Stimulated activated CD4-positive, alpha-beta T cell treated with anti-CD3 and anti-CD28 coated beads, Interleukin-2, amount 100 ng/mL, for 24 hours (primary cell): ENCODE measurements at regions not wholly inside any gene's neighbourhood (a gene's known extent, or its start where the extent isn't known, plus 50 kb on each side); places are given as distances from the start of the nearest gene placed in this dataset.
"Not testable (repeated sequence)": the region's sequence is repeated elsewhere in the genome, so short reads cannot be mapped to it uniquely, and the experiment has no call there.

ENCODE experiments used
- DNase-seq, 2 donors: peaks; one replicate each; pipeline ENCODE4 v3.0.0-alpha.2; 2020

DNA sequence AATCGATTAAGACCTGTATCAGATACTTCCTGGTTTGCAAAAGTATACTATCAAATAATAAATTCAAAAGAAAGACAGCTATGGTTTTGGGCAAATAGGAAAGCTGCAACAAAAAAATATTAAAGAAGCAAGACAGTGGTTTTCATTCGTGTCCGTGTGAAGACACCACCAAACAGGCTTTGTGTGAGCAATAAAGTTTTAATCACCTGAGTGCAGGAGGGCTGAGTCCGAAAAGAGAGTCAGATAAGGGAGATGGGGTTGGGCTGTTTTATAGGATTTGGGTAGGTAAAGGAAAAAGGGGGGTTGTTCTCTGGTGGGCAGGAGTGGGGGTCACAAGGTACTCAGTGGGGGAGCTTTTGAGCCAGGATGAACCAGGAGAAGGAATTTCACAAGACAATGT, 609.7 kb upstream of the LUZP2 start:
- DNase-seq: not testable (repeated sequence)

GRCh38 chr11:23893126-23893525, 603.7 kb upstream of the LUZP2 start:
- no peak for DNase-seq

GRCh38 chr11:23897453-23898286, 599.2 kb upstream of the LUZP2 start:
- DNase-seq: no peak

DNA sequence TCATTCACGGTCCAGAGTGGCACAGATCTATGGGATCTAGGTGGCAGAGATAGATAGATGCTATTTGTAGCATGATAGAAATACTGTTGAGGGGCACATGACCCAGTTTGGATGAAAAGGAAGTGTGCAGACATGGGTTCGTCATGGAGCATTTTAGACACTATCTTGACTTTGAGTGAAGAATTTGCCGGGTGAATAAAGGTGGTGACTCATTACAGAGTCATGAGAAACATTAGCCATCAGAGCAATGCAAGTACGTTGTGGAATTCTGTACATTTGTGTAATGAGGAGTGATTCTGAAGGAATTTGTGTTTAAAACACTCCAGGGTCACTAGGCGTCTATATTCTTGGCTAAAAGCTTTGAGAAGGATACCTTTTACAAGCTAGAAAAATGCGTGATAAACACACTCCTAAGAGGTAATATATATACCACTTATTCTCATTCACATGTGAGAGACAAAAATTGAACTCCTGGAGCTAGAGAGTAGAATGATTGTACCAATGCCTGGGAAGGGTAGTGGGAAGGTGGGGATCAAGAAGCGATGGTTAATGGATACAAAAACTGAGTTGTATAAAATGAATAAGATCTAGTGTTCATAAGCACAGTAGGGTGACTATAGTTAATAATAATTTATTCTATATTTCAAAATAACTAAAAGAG, 593.7 kb upstream of the LUZP2 start:
- no peak for DNase-seq

DNA sequence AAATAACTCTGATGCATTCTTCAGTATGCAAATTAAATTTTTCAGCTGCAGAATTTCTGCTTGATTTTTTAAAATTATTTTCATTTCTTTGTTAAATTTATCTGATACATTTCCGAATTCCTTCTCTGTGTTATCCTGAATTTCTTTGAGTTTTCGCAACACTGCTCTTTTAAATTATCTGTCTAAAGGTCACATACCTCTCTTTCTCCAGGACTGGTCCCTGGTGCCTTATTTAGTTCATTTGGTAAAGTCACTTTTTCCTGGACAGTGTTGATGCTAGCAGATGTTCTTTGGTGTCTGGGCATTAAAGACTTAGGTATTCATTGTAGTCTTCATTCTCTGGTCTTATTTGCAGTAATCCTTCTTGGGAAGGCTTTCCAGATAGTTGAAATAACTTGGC, 577.4 kb upstream of the LUZP2 start:
- DNase-seq: no peak

- no peak for DNase-seq
Measured at GRCh38 chr11:23923357-23923756, 573.5 kb upstream of the LUZP2 start.

DNA sequence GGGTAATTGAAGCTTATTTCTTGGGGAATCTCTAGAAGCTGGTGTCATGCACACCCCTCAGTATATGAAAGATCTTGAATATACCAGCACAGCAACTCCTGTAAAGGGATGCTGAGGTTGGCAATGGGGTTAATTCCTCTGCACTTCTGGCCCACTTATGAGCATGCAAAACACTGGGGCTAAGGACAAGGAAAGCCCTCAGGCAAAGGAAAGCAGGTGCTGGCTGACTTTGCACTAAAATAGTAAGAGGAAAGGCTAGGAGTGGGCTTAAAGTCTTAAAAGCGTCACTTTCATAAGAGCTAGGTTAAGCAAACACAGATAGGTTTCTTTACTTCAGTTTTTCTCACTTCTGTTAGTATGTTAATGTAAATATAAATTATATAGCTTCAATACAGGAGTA, 572.6 kb upstream of the LUZP2 start:
- DNase-seq: no peak

DNA sequence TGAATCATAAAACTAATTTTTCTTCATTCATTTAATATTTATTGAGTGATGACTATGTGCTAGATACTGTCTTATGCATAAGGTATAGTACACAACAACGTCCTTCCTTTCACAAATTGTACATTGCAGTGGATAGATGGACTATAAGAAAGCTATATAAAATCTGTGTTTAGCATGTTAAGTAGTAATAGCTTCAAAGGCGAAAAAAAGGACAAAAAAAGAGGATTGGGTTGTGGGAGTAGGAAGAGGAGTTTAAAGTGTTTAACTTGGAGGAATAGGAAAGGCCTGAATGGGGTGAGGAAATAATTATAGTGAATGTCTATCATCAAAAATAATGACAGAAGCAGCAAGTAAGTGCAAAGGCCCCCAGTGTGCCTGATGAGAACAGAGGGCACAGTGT, 565.4 kb upstream of the LUZP2 start:
- DNase-seq: no peak

DNA sequence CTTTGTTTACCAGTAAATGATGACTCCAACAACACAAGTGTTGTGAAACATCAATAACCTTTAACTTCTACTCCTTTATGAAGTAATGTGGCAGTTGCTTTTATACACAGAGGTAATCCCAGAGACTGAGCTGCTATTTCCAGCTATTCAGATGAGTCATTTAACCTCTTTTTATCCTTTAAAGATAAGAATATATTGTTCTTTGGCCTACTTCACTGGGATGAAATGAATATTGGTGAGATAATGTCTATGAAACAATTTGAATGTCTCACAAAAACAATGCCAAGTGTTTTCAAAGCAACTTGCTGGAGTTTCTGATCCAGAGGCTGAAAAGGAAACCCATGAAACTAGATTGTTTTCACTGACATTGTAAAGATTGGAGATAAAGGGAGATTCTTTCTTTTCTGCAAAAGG, 564.4 kb upstream of the LUZP2 start:
- no peak for DNase-seq

GRCh38 chr11:23933721-23934120, 563.1 kb upstream of the LUZP2 start:
- no peak for DNase-seq

DNA sequence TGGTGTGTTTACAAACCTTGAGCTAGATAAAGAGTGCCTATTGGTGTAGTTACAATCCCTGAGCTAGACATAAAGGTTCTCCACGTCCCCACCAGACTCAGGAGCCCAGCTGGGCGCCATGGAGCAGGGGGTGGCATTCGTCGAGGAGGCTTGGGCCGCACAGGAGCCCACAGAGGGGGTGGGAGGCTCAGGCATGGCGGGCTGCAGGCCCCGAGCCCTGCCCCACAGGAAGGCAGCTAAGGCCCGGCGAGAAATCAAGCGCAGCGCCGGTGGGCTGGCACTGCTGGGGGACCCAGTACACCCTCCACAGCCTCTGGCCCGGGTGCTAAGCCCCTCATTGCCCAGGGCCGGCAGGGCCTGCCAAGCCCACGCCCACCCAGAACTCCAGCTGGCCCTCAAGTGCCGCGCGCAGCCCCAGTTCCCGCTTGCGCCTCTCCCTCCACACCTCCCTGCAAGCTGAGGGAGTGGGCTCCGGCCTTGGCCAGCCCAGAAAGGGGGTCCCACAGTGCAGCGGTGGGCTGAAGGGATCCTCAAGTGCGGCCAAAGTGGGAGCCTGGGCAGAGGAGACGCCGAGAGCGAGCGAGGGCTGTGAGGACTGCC, 562.1 kb upstream of the LUZP2 start:
- DNase-seq: not testable (repeated sequence)

DNA sequence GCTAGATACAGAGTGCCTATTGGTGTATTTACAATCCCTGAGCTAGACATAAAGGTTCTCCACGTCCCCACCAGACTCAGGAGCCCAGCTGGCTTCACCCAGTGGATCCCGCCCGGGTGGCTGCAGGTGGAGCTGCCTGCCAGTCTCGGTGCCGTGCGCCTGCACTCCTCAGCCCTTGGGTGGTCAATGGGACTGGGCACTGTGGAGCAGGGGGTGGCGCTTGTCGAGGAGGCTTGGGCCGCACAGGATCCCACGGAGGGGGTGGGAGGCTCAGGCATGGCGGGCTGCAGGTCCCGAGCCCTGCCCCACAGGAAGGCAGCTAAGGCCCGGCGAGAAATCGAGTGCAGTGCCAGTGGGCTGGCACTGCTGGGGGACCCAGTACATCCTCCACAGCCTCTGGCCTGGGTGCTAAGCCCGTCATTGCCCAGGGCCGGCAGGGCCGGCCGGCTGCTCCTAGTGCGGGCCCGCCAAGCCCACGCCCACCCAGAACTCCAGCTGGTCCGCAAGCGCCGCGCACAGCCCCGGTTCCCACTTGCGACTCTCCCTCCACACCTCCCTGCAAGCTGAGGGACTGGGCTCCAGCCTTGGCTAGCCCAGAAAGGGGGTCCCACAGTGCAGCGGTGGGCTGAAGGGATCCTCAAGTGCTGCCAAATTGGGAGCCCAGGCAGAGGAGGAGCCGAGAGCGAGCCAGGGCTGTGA, 554.6 kb upstream of the LUZP2 start:
- DNase-seq: not testable (repeated sequence)

GRCh38 chr11:23944923-23945322, 551.9 kb upstream of the LUZP2 start:
- DNase-seq: no peak

- no peak for DNase-seq
Measured at GRCh38 chr11:23947883-23948282, 549.0 kb upstream of the LUZP2 start.

GRCh38 chr11:23948851-23949250, 548.0 kb upstream of the LUZP2 start:
- DNase-seq: no peak

- DNase-seq: no peak
Measured at GRCh38 chr11:23953951-23954710, 542.7 kb upstream of the LUZP2 start.

GRCh38 chr11:23954730-23955129, 542.1 kb upstream of the LUZP2 start:
- no peak for DNase-seq

- no peak for DNase-seq
Measured at GRCh38 chr11:23956586-23956985, 540.3 kb upstream of the LUZP2 start.

DNA sequence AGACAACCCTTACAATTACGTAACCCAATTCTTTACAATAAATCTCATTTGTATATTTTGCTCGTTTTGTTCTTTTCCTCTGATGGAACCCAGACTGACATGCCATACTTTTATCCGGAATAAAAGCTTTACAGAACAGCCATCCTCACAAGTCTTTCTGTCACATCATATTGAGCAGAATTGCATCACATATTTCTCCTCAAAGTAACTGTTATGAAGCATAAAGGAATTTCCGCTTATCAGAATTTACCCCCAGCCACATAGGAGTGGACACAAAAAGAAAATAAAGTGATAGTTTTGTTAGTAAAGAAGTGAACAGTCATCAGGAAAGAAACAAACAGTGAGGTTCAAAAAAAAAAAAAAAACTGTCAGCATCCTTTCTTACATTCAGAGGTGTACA, 539.5 kb upstream of the LUZP2 start:
- no peak for DNase-seq

GRCh38 chr11:23959462-23959861, 537.4 kb upstream of the LUZP2 start:
- DNase-seq: no peak

GRCh38 chr11:23961503-23962338, 535.1 kb upstream of the LUZP2 start:
- no peak for DNase-seq

GRCh38 chr11:23973244-23973643, 523.6 kb upstream of the LUZP2 start:
- DNase-seq: no peak
